ENCODE measurements at regions not wholly inside any gene's neighbourhood (a gene's known extent, or its start where the extent isn't known, plus 50 kb on each side); places are given as distances from the start of the nearest gene placed in this dataset.

- 89 to 94% (median 91%) methylated on average over 5 of the region's 5 CpGs for WGBS, 4 donors
- no peak overlapping the region for H3K27ac ChIP-seq
These were observed 197.6 kb downstream of the NR4A2 start for GRCh38 chr2:156134887-156135286.

GRCh38 chr2:156132941-156133340 lies 199.6 kb downstream of the NR4A2 start:
- no peak overlapping the region for H3K27ac ChIP-seq
- 65 to 78% (median 69%) methylated on average over 1 of the region's 1 CpG for WGBS, 4 donors
- H3K9me3 ChIP-seq = no peaks in the 10 kb centered on the region
- no peaks in the 10 kb centered on the region for H3K4me1 ChIP-seq
- H3K4me3 ChIP-seq = no peak overlapping the region
- H3K27me3 ChIP-seq = no peaks in the 10 kb centered on the region
- H3K36me3 ChIP-seq = no peaks in the 10 kb centered on the region
- DNase-seq (no peak), ATAC-seq (no peak)
- intact Hi-C loops (cut with DNase I) = no loop called here
- TF ChIP-seq POLR2A (IDR thresholded peaks at IDR 0.05) = no peak
- TF ChIP-seq CTCF (IDR thresholded peaks at IDR 0.05) = no peak

More at GRCh38 chr2:156134887-156135286, 197.6 kb downstream of the NR4A2 start:
- Histone ChIP-seq H3K36me3 (no peaks in the 10 kb centered on the region), H3K27me3 (no peaks in the 10 kb centered on the region), H3K9me3 (peaks cover 0 to 2% (median 0%) of the 10 kb centered on the region in 12 donors), H3K4me1 (no peaks in the 10 kb centered on the region), H3K4me3 (no peak overlapping the region)
- TF ChIP-seq POLR2A (IDR thresholded peaks at IDR 0.05) = no peak
- no peak for TF ChIP-seq CTCF (IDR thresholded peaks at IDR 0.05)
- DNase-seq (no peak), ATAC-seq (no peak)
- intact Hi-C loops (cut with DNase I) = no loop called here

- no peak overlapping the region for H3K27ac ChIP-seq
- ATAC-seq (no peak), DNase-seq (no peak)
- intact Hi-C loops (cut with DNase I) = no loop called here
- WGBS, 4 donors = 81 to 93% (median 90%) methylated on average over 2 of the region's 2 CpGs
- H3K4me3 ChIP-seq = no peak overlapping the region
- no peaks in the 10 kb centered on the region for H3K4me1 ChIP-seq
- H3K36me3 ChIP-seq = no peaks in the 10 kb centered on the region
- H3K9me3 ChIP-seq = no peaks in the 10 kb centered on the region
- TF ChIP-seq CTCF (IDR thresholded peaks at IDR 0.05) (no peak), POLR2A (IDR thresholded peaks at IDR 0.05) (no peak)
- H3K27me3 ChIP-seq = no peaks in the 10 kb centered on the region
These were observed 200.4 kb downstream of the NR4A2 start for GRCh38 chr2:156132130-156132529.

- Histone ChIP-seq H3K36me3 (no peaks in the 10 kb centered on the region), H3K27ac (no peak overlapping the region), H3K9me3 (no peaks in the 10 kb centered on the region), H3K4me3 (no peak overlapping the region), H3K27me3 (no peaks in the 10 kb centered on the region), H3K4me1 (no peaks in the 10 kb centered on the region)
- intact Hi-C loops (cut with DNase I) = no loop called here
- no peak for TF ChIP-seq POLR2A (IDR thresholded peaks at IDR 0.05)
- no peak for TF ChIP-seq CTCF (IDR thresholded peaks at IDR 0.05)
- DNase-seq (no peak), ATAC-seq (no peak)
- WGBS, 4 donors = 49 to 56% (median 55%) methylated on average over 2 of the region's 2 CpGs
These were observed 203.3 kb downstream of the NR4A2 start for GRCh38 chr2:156129227-156129626.

All from heart left ventricle (tissue), 16 donors.